Loucy (cell line): ENCODE measurements at regions not wholly inside any gene's neighbourhood (a gene's known extent, or its start where the extent isn't known, plus 50 kb on each side); places are given as distances from the start of the nearest gene placed in this dataset.

Experiments
- H2AFZ ChIP-seq: fragments of 200-600 bp; sonication (generic); 2 replicates; pipeline ENCODE4 v1.6.0; 2016; ENCODE audit warnings: antibody characterized with exemption, mild to moderate bottlenecking, low read length, moderate library complexity
- H3F3A ChIP-seq: fragments of 200-600 bp; 2 replicates; pipeline ENCODE4 v1.6.0; 2016; ENCODE audit warnings: antibody characterized with exemption, low read depth, mild to moderate bottlenecking
- H3K27me3 ChIP-seq: fragments of 200-600 bp; sonication (generic); 2 replicates; pipeline ENCODE4 v1.6.1; 2014; ENCODE audit warnings: low read length, mild to moderate bottlenecking; ENCODE audit not compliant: insufficient read depth, poor library complexity, severe bottlenecking
- H3K36me3 ChIP-seq: fragments of 200-600 bp; sonication (generic); 2 replicates; pipeline ENCODE4 v1.6.1; 2016; ENCODE audit warnings: low read length; ENCODE audit not compliant: insufficient read depth
- H3K4me1 ChIP-seq: fragments of 200-600 bp; sonication (generic); 2 replicates; pipeline ENCODE4 v1.5.1; 2014; ENCODE audit warnings: low read length, mild to moderate bottlenecking; ENCODE audit not compliant: insufficient read depth, poor library complexity, severe bottlenecking
- H3K4me2 ChIP-seq: fragments of 200-600 bp; sonication (generic); 2 replicates; pipeline ENCODE4 v1.6.0; 2014; ENCODE audit warnings: antibody characterized with exemption, low read length, low read depth, mild to moderate bottlenecking; ENCODE audit not compliant: poor library complexity, severe bottlenecking
- H3K4me3 ChIP-seq: fragments of 200-600 bp; sonication (generic); 2 replicates; pipeline ENCODE4 v1.5.1; 2014; ENCODE audit warnings: low read length, mild to moderate bottlenecking, mixed read lengths; ENCODE audit not compliant: poor library complexity, severe bottlenecking
- H3K79me2 ChIP-seq: fragments of 200-600 bp; sonication (generic); 2 replicates; pipeline ENCODE4 v1.6.1; 2014; ENCODE audit warnings: low read length; ENCODE audit not compliant: insufficient read depth
- H3K9ac ChIP-seq: fragments of 200-600 bp; sonication (generic); 2 replicates; pipeline ENCODE4 v1.6.0; 2014; ENCODE audit warnings: mild to moderate bottlenecking, low read depth, low read length, moderate library complexity; ENCODE audit not compliant: poor library complexity, severe bottlenecking
- H3K9me2 ChIP-seq: fragments of 200-600 bp; sonication (generic); replicated peaks from 2 replicates; pipeline ENCODE4 v1.6.1; 2016; ENCODE audit warnings: low read depth, low read length, mixed read lengths
- H3K9me3 ChIP-seq: fragments of 200-600 bp; sonication (generic); 2 replicates; pipeline ENCODE4 v1.6.1; 2014; ENCODE audit warnings: mild to moderate bottlenecking, antibody characterized with exemption, low read length, low read depth; ENCODE audit not compliant: insufficient read depth
- H4K20me1 ChIP-seq: fragments of 200-600 bp; sonication (generic); 2 replicates; pipeline ENCODE4 v1.6.0; 2014; ENCODE audit warnings: antibody characterized with exemption, low read length, mild to moderate bottlenecking; ENCODE audit not compliant: insufficient read depth, poor library complexity, severe bottlenecking
- CTCF ChIP-seq: fragments of 200-600 bp; sonication (generic); conservative IDR thresholded peaks from 2 replicates; pipeline ENCODE4 v1.5.1; 2014; ENCODE audit warnings: mild to moderate bottlenecking, antibody characterized with exemption, low read length
- EZH2phosphoT487 ChIP-seq: fragments of 200-600 bp; IDR thresholded peaks from 2 replicates; pipeline ENCODE4 v1.6.1; 2018; ENCODE audit warnings: antibody characterized with exemption, mild to moderate bottlenecking, moderate library complexity, borderline replicate concordance

DNA sequence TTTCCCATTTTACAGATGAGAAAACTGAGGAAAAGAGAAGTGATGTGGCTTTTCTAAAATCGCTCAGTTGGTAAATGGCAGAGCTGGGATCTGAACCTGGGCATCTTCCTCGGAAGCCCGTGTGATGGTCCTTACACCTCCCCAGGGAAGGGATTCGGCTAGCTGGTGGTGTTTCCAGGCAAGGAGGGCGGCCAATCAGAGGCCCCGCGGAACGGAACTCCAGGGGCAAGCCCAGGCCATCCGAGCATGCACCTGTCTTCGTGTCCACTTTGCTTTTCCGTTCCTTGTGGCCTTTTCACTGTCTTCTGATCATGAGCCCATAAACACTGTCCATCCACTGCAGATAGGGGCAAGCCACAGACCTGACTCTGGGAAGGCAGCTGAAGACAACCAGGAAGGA is 114.8 kb upstream of the TMEM132D start:
- Histone ChIP-seq H3K4me1 (no peaks in the 10 kb centered on the region), H4K20me1 (no peaks in the 10 kb centered on the region), H3K9me3 (no peaks in the 10 kb centered on the region), H3F3A (no peaks in the 10 kb centered on the region), H3K27me3 (no peaks in the 10 kb centered on the region), H2AFZ (no peak overlapping the region), H3K9me2 (no peaks in the 10 kb centered on the region), H3K4me3 (no peak overlapping the region), H3K4me2 (no peak overlapping the region), H3K79me2 (no peaks in the 10 kb centered on the region), H3K9ac (no peak overlapping the region), H3K36me3 (no peaks in the 10 kb centered on the region)
- TF ChIP-seq CTCF (no peak), EZH2phosphoT487 (no peak)

DNA sequence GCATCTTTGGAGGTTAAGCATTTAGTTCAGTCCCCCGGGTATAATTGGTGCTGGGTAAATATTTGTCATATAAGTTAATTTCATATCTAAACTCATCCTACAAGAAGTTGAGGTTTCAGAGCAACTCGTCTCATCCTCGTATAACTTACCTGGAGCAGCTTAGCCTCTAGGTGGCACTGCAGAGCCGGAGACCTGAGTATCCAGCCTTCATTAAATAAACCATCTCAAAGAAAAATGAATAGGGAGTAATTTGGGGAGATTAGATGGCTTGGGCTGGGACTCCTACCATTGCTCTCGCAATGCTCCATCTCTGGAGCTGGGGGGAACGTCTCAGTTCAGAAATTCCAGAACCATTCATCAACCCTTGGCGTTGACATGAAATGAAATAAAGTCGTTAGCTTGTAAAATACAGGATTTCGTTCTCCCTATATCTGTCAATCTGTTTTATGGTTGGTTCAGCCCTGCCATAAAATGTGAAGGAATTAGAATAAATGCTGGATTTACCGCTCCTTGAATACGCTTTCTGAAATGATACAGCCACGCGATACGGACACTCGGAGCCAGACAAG is 122.9 kb upstream of the TMEM132D start:
- Histone ChIP-seq H3K9me3 (no peaks in the 10 kb centered on the region), H2AFZ (no peak overlapping the region), H3K9me2 (no peaks in the 10 kb centered on the region), H3K79me2 (no peaks in the 10 kb centered on the region), H3K36me3 (no peaks in the 10 kb centered on the region), H3K4me2 (no peak overlapping the region), H3K4me1 (no peaks in the 10 kb centered on the region), H4K20me1 (no peaks in the 10 kb centered on the region), H3K9ac (no peak overlapping the region), H3K4me3 (no peak overlapping the region), H3K27me3 (no peaks in the 10 kb centered on the region), H3F3A (no peaks in the 10 kb centered on the region)
- TF ChIP-seq EZH2phosphoT487 (no peak), CTCF (peak; percentile 87)

DNA sequence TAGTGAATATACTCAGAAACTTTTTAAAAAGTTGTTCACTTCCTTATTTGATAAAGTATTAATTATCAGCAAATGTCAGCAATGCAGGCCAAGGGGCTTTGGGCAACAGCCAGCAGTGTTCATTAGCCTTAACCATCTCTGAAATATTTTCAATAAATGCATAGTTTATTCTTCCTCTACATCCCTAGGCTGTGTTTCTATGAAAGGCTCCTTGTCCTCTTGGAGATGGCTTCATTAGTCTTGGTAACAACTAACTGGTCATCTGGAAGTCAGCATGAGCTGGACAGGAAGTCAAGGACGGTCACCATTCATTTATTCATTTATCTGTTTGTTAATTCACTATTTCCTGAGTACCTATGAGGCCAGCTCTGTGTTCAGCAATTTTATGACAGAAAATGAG is 124.0 kb upstream of the TMEM132D start:
- TF ChIP-seq EZH2phosphoT487: no peak
- no peak for TF ChIP-seq CTCF
- H3K79me2 ChIP-seq: no peaks in the 10 kb centered on the region
- H3K27me3 ChIP-seq: no peaks in the 10 kb centered on the region
- H3K4me1 ChIP-seq: no peaks in the 10 kb centered on the region
- H2AFZ ChIP-seq: no peak overlapping the region
- H3K4me3 ChIP-seq: no peak overlapping the region
- no peaks in the 10 kb centered on the region for H3K9me2 ChIP-seq
- no peak overlapping the region for H3K9ac ChIP-seq
- H3F3A ChIP-seq: no peaks in the 10 kb centered on the region
- no peaks in the 10 kb centered on the region for H3K9me3 ChIP-seq
- no peaks in the 10 kb centered on the region for H3K36me3 ChIP-seq
- H3K4me2 ChIP-seq: no peak overlapping the region
- no peaks in the 10 kb centered on the region for H4K20me1 ChIP-seq
